HG02642 (cell line): ENCODE measurements at regions not wholly inside any gene's neighbourhood (a gene's known extent, or its start where the extent isn't known, plus 50 kb on each side); places are given as distances from the start of the nearest gene placed in this dataset.

ENCODE experiments used
- ATAC-seq: cut with Tn5 transposase; IDR thresholded peaks from one replicate; pipeline ENCODE4 v1.9.1; 2021; ENCODE audit warnings: mild to moderate bottlenecking; ENCODE audit not compliant: unreplicated experiment, poor library complexity

DNA sequence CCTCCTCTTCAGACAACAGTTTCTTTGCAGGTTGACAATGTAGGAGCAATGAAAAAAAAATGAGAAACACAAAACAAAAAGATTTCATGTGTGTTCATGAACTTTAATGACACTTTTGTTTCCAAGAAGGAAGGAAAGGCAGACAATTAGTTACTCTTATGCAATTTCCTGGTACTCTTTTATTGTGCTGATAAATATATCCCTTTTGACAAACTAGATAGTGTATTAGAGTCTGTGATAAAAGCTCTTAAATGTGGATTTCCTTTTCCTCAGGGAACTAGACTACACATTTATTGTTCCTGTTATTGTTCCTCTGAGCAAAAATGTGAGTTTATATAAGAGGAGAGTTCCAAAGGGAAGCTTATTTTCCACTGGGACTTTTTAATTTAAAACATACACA lies 188.7 kb upstream of the NRXN1 start:
- no peak for ATAC-seq

DNA sequence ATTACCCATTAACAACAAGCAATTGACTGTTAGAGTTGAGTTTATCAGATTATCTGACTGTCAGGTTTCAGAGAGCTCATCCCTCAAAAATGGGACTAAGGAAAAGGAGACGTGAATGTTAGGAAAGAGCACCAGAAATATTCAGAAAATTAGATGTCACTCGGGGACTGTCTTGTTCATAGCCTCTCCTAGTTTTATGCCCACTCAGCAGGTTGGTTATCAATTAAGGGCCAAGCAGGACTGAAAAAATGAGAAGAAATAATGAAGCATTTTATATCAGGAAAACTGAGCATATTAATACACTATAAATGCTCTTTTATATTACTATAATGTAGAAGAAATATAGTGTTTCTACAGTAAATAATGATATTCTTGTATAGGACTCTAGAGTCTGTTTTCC lies 188.1 kb upstream of the NRXN1 start:
- ATAC-seq, result no peak

DNA sequence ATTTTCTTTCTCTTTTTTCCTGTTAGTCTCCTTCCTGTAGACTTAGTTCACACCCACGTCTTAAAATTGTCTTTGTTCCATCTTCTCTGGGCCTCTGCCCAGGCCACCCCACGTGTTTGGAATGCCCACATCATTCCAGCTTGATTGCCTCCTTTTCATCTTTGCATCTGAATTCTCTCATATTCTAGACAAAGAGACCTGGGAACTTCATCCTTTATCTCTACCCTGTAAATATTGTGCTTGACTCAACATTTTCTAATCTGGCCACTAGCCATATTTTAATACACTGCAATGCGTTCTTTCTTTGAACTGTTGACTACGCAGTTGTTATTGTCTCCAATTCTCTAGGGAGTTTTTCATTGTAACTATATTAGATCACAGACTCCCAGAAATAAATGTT lies 187.5 kb upstream of the NRXN1 start:
- no peak for ATAC-seq

DNA sequence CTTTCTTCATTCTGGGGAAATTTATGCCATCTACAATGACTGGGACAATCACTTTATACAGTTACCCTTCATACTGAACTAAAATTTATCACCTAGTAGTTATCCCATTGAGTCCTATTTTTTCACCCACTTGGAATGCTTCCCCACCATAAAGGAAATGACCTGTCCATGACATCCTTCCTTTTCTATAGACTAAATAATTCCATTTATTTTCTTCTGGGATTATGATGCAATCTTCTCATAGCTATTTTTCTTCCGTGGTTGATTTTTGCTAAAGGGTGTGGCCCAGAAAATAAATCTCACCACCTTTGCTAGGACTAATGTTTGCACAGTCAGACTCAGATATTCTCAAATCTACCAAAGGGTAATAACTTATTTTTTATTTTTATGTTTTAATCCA lies 186.1 kb upstream of the NRXN1 start:
- ATAC-seq, result no peak

DNA sequence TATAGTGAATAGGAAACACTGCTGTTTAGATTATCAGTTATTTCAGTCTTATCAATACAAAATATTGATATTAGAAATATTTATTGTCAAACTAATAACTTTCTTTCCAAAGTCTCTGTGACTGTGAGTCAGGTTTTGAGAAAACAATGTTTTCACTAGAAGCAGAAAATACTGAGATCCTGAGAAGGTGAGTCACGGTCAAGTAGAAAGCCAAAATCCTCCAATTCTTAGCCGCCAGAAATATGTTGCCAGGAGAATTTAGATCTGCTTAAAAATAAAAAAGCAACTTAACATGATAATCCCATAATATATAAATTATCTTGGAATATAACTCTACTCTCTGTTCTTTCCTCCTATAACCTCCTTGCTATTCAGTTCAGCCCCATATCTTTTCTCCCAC lies 181.9 kb upstream of the NRXN1 start:
- ATAC-seq, result no peak

DNA sequence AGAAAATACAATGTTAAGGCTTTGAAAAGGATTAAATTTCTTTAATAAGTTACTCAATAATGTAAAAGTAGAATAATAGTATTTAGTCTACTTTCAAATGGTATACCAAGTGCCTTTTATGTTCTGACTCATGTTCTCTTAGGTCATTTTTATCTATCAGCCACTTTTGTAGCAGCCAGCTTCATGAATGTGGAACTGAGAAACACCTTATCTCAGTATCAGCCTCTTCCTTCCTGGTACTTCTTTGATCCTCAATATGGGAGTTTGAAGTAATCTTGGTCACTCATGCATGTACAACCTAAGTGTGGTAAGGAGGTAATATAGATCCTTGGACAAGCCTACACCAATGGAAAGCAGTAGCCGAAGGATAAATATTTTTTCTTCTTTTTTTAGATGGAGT lies 180.4 kb upstream of the NRXN1 start:
- ATAC-seq, result peak; percentile 59

DNA sequence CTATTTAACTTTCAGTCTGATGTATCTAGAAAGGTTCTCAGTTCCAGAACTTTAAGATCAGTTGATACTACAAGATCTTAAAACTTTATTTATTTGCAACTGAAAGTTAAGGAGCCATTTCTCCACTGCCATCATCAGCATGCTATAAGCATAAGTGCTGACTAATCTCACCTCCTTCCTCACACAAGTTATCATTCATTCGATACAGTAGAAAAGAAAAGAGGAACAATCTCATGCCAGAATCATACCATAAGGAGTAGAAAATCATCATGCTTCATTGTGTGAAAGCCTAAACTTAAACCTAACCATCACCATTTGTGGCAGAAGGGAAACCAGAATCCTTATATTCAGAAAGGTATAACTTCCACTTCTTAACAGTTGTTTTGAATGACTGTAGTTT lies 176.6 kb upstream of the NRXN1 start:
- ATAC-seq, result no peak

DNA sequence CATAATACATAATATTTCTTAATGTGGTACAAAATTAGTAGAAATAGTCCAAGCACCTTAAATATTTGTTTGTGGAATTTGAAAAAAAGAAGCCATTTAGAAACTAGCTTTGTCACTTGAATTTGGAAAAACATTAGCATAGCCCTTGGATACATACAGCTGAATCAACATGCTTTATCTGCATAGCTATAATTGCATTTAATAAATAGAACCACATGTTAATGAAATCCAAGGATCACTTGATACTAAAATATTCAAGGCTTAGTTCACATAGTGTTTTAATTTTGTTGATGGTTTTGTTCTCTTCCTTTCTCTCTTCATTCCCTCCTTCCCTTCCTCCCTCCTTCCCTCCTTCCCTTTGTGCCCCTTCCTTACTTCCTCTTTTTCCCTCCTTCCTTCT lies 169.4 kb upstream of the NRXN1 start:
- no peak for ATAC-seq

DNA sequence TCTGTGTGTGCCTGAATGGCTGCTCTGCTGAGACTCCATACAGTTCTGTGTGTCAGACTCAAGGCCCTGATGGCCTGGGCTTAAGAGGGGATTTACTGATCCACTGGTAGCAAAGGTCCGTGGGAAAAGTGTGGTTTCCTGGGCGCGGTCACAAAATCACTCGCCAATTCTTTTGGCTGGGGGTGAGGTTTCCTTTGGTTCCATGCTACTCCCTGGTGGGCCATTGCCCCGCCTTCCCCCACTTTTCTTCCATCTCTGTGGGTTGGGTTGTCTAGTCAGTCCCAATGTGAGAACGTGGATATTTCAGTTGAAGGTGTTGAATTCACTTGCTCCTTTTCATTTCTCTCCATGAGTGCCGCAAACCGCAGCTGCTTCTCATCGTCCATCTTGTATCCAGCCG lies 162.7 kb upstream of the NRXN1 start:
- no peak for ATAC-seq

DNA sequence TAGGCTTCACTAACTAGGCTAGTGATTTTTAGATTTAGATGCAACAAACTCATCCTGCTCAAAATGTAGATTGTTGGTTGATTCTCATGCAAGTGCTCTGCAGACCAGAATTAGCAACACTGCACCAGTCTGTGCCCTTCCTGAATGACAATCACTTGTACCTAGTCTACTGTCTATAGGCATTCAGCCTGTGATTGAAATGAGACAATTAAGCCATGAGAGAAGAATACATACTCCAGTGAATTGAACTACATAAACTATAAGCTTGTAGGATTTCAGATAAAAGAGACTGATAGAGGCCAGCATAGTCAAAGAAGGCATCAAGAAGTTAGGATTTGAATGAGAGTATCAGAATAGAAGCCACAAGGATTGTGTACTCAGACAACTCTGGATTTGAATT lies 138.3 kb upstream of the NRXN1 start:
- ATAC-seq, result no peak

DNA sequence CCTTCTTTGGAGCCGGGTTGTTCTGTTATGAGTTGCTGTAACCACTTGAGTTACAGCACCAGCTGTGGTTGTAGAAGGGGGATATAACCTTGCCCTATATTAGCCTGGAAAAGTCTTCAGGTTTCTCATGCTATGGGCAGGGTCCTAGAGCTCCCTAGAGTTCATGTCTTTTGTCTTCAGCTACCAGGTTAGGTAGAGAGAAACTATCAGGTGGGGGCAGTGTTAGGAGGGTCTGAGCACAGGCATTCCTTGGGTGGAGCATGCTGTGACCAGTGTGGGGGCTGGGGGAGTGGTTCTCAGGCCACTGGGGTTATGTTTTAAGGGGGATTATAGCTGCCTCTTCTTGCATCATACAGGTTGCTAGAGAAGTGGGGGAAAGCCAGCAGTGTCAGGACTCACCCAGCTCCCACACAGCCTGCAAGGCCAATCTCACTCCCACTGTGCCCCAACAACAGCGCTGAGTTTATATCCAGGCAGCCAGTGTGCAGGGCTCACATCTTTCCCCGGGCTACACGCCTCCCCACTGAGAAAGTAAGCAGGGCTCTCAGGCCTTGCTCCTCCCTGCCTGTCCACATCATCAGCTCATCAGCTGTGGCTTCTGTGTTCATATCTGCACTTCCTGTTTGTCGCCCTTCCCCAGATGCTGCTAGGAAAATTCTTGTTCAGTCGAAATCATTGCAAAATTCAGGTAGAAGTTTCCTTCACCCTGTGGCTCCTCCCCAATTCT lies 133.8 kb upstream of the NRXN1 start:
- no peak for ATAC-seq

DNA sequence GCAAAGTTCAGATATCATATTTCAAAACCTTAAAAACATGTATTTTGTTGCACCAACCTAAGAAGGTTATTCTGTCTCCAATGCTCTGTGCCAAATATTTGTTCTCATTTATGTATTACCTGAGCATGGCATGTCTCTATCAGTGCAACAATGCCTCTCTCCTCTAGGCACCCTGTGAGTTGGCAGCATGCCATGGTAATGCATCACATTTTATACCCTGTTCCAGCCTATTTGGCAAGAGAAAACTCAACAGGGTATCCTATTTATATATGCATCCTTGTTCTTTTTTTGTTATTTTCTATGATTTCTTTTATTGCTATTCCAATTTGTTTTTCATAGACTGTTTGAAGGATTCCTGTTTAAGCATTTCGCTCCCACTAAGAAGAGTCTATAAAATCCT lies 126.3 kb upstream of the NRXN1 start:
- no peak for ATAC-seq

DNA sequence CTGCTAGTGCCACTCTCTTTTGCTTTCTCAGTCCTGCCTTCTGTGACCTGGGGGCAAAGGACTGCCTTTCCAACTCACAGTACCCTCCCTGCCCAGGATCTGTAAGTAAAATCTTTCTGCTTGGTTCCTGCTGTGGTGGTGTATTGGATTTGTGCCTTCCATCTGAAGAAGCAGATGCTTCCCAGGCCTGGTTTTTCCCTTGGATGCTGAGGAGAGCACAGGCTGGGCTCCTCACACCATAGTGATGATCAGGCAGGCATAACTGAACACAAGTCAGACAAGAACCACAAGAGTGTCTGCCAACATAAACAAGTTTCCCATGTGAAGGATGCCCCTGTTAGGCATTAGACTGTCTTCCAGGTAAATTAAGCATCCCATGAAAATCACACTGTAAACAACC lies 121.3 kb upstream of the NRXN1 start:
- ATAC-seq, result no peak

DNA sequence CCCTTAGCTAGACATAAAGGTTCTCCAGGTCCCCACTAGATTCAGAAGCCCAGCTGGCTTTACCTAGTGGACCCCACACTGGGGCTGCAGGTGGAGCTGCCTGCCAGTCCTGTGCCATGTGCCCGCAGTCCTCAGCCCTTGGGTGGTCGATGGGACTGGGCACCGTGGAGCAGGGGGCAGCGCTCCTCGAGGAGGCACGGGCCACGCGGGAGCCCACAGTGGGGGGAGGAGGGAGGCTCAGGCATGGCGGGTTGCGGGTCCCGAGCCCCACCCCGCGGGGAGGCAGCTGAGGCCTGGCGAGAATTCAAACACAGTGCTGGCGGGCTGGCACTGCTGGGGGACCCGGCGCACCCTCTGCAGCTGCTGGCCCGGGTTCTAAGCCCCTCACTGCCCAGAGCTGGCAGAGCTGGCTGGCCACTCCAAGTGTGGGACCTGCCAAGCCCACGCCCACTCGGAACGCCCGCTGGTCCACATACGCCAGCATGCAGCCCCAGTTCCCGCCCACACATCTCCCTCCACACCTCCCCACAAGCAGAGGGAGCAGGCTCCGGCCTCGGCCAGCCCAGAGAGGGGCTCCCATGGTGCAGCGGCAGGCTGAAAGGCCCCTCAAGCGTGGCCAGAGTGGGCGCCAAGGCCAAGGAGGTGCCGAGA lies 119.7 kb upstream of the NRXN1 start:
- ATAC-seq, result no peak

DNA sequence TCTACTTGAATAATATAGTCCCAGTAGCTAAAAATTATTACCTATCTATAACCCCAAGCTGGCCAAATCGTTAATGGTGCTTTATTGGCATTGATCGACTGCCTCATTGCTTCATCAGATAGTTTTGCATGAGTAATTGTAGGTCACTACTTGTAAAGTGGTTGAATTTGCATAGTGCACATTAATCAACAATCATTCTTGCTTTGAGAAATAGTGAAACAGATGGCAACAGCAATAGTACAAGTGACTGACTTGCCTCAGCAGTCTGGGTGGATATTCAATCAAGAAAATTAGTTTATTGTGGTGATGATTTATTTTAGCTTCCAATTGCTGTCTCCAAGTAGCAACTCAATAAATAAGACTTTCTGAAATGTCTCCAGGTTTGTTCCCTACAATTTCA lies 117.8 kb upstream of the NRXN1 start:
- no peak for ATAC-seq

DNA sequence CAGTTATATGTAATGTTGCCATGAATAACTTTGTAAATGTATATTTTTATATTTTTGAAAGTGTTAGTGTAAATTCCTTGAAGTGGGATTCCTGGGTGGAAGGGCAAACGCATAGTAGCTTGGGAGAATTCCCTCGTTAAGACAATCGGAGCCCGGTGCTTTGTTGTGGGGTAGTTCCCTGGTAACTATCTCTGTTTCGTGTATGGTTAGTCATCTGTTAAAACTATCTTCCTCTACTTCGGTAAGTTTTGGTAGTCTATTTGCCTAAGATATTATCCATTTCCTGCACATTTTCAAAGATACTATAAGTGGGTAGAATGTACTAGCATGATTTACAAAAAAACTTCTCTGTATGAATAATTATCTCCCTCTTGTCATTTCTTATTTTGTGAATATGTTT lies 113.8 kb upstream of the NRXN1 start:
- ATAC-seq, result no peak

DNA sequence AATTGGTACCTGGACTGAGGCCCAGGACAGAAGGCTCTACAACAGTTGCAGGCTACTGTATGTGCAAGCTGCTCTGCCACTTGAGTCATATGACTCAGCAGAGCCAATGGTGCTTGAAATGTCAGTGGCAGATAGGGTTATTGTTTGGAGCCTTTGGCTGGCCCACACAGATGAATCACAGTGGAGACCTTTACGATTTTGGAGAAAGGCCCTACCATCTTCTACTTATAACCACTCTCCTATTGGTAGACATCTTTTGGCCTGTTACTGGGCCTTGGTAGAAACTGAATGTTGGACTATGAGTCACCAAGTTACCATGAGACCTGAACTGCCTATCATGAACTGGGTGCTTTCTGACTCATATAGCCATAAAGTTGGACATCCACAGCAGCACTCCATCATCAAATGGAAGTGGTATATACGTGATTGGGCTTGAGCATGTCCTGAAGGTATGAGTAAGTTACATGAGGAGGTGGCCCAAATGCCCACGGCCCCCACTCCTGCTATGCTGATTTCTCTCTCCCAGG lies 88.9 kb upstream of the NRXN1 start:
- no peak for ATAC-seq

DNA sequence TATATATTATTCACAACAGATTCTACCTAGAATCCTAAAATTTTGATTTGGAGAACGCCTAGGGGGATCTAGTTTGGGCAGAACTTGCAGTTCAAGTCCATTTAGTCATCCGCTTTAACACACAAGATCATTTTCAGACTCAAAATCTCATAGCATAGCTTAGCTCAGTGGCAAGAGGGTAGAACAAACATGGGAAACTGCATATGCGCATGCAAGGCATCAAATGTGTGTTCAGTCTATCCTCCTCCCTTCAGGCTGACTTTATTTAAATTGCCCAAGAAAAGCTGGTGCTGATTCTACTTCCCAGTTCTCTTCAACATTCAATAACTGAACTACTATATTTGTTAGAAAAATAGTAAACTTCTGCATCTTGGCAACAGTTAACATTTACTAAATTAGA lies 79.6 kb upstream of the NRXN1 start:
- ATAC-seq, result no peak

DNA sequence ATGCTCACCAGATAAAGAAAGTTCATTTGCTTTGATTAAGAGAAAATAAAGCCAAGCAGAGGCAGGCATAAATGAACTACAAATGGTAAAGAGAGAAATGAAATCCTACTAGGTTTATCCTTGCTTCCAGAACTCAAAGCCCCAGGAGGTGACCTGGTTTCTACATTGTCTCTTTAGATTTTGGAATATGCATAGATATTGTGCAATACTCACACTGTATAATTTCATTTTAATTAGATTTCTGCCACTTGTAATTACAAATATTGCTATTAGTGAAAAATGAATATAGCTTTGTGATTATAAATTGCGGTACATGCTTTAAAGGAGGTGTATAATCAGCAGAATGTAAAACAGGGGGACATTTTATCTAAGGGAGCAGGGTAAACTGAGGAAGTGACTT lies 76.9 kb upstream of the NRXN1 start:
- ATAC-seq, result no peak

DNA sequence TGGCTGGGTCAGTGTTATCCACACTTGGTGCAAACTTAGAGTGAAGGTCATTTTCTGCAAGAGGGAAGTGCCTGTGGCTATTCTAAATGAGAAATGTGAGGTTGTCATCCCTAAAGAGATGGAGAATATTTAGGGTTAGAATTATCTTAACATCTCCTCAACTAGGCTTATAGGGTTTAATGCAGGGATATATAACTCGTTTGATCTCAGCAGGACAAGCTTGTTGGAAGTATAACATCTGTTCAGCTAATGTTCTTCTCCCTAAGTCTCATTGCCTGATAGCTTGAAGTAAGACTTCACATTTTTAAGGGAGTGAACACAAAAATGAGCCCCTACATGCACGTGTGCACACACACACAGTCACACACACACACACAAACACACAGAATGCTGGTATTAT lies 75.9 kb upstream of the NRXN1 start:
- ATAC-seq, result no peak

DNA sequence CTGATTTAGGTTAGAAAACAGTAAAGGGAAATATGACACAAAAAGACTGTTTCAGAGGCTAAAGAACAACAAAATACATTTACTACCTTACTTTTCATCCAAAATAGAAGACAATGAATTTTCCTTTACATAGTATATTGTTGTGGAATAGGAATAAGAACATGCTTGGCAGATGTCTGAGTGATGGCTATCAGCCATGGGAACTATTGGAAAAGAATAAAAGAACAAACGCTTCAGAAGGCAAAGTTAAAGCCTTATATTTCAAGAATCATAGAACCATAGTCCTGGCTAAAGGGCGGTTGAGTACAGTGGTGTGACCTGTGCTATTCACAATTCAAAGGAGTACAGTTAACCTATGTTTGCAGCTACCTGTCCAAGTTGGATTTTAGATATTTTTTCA lies 73.9 kb upstream of the NRXN1 start:
- no peak for ATAC-seq

DNA sequence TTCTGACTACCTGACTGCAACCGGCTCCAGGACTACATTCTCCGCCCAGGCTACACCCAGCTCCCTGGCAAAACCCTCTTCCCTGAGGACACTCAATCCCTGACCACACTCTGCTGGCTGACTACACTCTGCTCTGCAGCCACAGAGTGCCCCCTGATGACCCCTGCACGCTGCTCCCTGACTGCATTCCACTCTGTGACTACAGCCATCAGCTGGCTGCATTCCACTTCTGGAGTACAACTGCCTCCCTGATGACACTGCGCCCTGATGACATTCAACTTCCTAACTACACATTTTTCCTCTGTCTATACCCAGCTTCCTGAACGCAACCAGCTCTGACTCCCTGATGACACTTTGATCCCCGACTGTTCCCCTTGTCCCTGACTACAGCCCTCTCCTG lies 71.3 kb upstream of the NRXN1 start:
- ATAC-seq, result no peak
